ENCODE measurements at regions not wholly inside any gene's neighbourhood (a gene's known extent, or its start where the extent isn't known, plus 50 kb on each side); places are given as distances from the start of the nearest gene placed in this dataset.

- H3K4me1 ChIP-seq (ENCODE audit: insufficient read depth, low read length, poor library complexity, severe bottlenecking), result no peaks in the 10 kb centered on the region
- no peaks in the 10 kb centered on the region for H3K36me3 ChIP-seq (ENCODE audit: insufficient read depth, low read length)
- intact Hi-C loops (cut with micrococcal nuclease; ENCODE audit: unreplicated experiment), result no loop called here
- POLR2A ChIA-PET, result interaction anchor here (0.6 kb wide), 1 partner anchor 9 kb away, joined by 3 read pairs; no protein-coding TSS in a partner anchor
- no peak overlapping the region for H3K27ac ChIP-seq (ENCODE audit: low read depth, low read length, poor library complexity, severe bottlenecking)
- H3K79me2 ChIP-seq (ENCODE audit: insufficient read depth, low read depth, low read length), result no peaks in the 10 kb centered on the region
- no peak overlapping the region for H3K4me2 ChIP-seq (ENCODE audit: low read length)
- H3K9me2 ChIP-seq (ENCODE audit: insufficient read depth, low read length), result no peaks in the 10 kb centered on the region
- H4K20me1 ChIP-seq (ENCODE audit: insufficient read depth, low read length), result no peaks in the 10 kb centered on the region
- no peak for TF ChIP-seq CTCF (conservative IDR thresholded peaks at IDR 0.05; ENCODE audit: low read length)
- no peak for TF ChIP-seq EZH2phosphoT487 (IDR thresholded peaks at IDR 0.05; ENCODE audit: borderline replicate concordance, low read depth, low read length)
- no peak overlapping the region for H3K4me3 ChIP-seq (ENCODE audit: low read depth, low read length, poor library complexity, severe bottlenecking)
- no peak overlapping the region for H2AFZ ChIP-seq (ENCODE audit: low read length)
- H3K9me3 ChIP-seq (ENCODE audit: low read length), result no peaks in the 10 kb centered on the region
- CTCF ChIA-PET (ENCODE audit: unreplicated experiment), result no interaction called here
- BruUV-seq (replicated peaks), result no TSS peak
- no peak for DNase-seq (ENCODE audit: low spot score)
Measured at GRCh38 chr3:68045976-68046375, 391.6 kb upstream of the SUCLG2 start.

- H3K36me3 ChIP-seq (ENCODE audit: insufficient read depth, low read length), result no peaks in the 10 kb centered on the region
- no peaks in the 10 kb centered on the region for H4K20me1 ChIP-seq (ENCODE audit: insufficient read depth, low read length)
- no peaks in the 10 kb centered on the region for H3K9me3 ChIP-seq (ENCODE audit: low read length)
- H3K4me3 ChIP-seq (ENCODE audit: low read depth, low read length, poor library complexity, severe bottlenecking), result no peak overlapping the region
- no TSS peak for BruUV-seq (replicated peaks)
- DNase-seq (ENCODE audit: low spot score), result no peak
- no peak overlapping the region for H3K4me2 ChIP-seq (ENCODE audit: low read length)
- ChIA-PET POLR2A (no interaction called here), CTCF (ENCODE audit: unreplicated experiment) (no interaction called here)
- H3K27ac ChIP-seq (ENCODE audit: low read depth, low read length, poor library complexity, severe bottlenecking), result no peak overlapping the region
- no peaks in the 10 kb centered on the region for H3K4me1 ChIP-seq (ENCODE audit: insufficient read depth, low read length, poor library complexity, severe bottlenecking)
- H3K79me2 ChIP-seq (ENCODE audit: insufficient read depth, low read depth, low read length), result no peaks in the 10 kb centered on the region
- no peak for TF ChIP-seq EZH2phosphoT487 (IDR thresholded peaks at IDR 0.05; ENCODE audit: borderline replicate concordance, low read depth, low read length)
- no peak for TF ChIP-seq CTCF (conservative IDR thresholded peaks at IDR 0.05; ENCODE audit: low read length)
- intact Hi-C loops (cut with micrococcal nuclease; ENCODE audit: unreplicated experiment), result no loop called here
- H3K9me2 ChIP-seq (ENCODE audit: insufficient read depth, low read length), result no peaks in the 10 kb centered on the region
- no peak overlapping the region for H2AFZ ChIP-seq (ENCODE audit: low read length)
Measured at GRCh38 chr3:68033867-68034266, 379.5 kb upstream of the SUCLG2 start.

GRCh38 chr3:68032209-68032608 is 377.8 kb upstream of the SUCLG2 start:
- H2AFZ ChIP-seq (ENCODE audit: low read length), result no peak overlapping the region
- H3K9me2 ChIP-seq (ENCODE audit: insufficient read depth, low read length), result no peaks in the 10 kb centered on the region
- no peaks in the 10 kb centered on the region for H4K20me1 ChIP-seq (ENCODE audit: insufficient read depth, low read length)
- no peaks in the 10 kb centered on the region for H3K4me1 ChIP-seq (ENCODE audit: insufficient read depth, low read length, poor library complexity, severe bottlenecking)
- no peak for DNase-seq (ENCODE audit: low spot score)
- no peak overlapping the region for H3K27ac ChIP-seq (ENCODE audit: low read depth, low read length, poor library complexity, severe bottlenecking)
- H3K4me3 ChIP-seq (ENCODE audit: low read depth, low read length, poor library complexity, severe bottlenecking), result no peak overlapping the region
- no peaks in the 10 kb centered on the region for H3K9me3 ChIP-seq (ENCODE audit: low read length)
- intact Hi-C loops (cut with micrococcal nuclease; ENCODE audit: unreplicated experiment), result no loop called here
- ChIA-PET POLR2A (no interaction called here), CTCF (ENCODE audit: unreplicated experiment) (no interaction called here)
- no peak overlapping the region for H3K4me2 ChIP-seq (ENCODE audit: low read length)
- BruUV-seq (replicated peaks), result no TSS peak
- no peak for TF ChIP-seq CTCF (conservative IDR thresholded peaks at IDR 0.05; ENCODE audit: low read length)
- TF ChIP-seq EZH2phosphoT487 (IDR thresholded peaks at IDR 0.05; ENCODE audit: borderline replicate concordance, low read depth, low read length), result no peak
- no peaks in the 10 kb centered on the region for H3K36me3 ChIP-seq (ENCODE audit: insufficient read depth, low read length)
- no peaks in the 10 kb centered on the region for H3K79me2 ChIP-seq (ENCODE audit: insufficient read depth, low read depth, low read length)
